Ascending aorta (tissue), 2 donors: ENCODE measurements at regions not wholly inside any gene's neighbourhood (a gene's known extent, or its start where the extent isn't known, plus 50 kb on each side); places are given as distances from the start of the nearest gene placed in this dataset.
"Not testable (repeated sequence)": the region's sequence is repeated elsewhere in the genome, so short reads cannot be mapped to it uniquely, and the experiment has no call there.

Experiments
- DNase-seq, 2 donors: peaks; one replicate each; pipeline ENCODE4 v3.0.0-alpha.2; 2019; ENCODE audit warnings: low spot score in 2 of 2
- H3K27ac ChIP-seq, 2 donors: fragments of 200-600 bp; sonication (generic); one replicate each; pipeline ENCODE4 v1.5.1; 2016 to 2017; ENCODE audit warnings: mild to moderate bottlenecking in 1 of 2
- H3K27me3 ChIP-seq: fragments of 200-600 bp; sonication (generic); one replicate; pipeline ENCODE4 v1.5.1; 2017
- H3K36me3 ChIP-seq, 2 donors: fragments of 200-600 bp; sonication (generic); one replicate each; pipeline ENCODE4 v1.5.1; 2016
- H3K4me1 ChIP-seq, 2 donors: fragments of 200-600 bp; sonication (generic); one replicate each; pipeline ENCODE4 v1.5.1; 2016 to 2017; ENCODE audit warnings: mild to moderate bottlenecking in 1 of 2
- H3K4me3 ChIP-seq, 2 donors: fragments of 200-600 bp; sonication (generic); one replicate each; pipeline ENCODE4 v1.5.1; 2016 to 2017; ENCODE audit warnings: mild to moderate bottlenecking in 1 of 2
- H3K9me3 ChIP-seq, 2 donors: fragments of 200-600 bp; sonication (generic); one replicate each; pipeline ENCODE4 v1.5.1; 2016
- CTCF ChIP-seq, 3 experiments: fragments of 200-600 bp in 2 of 3; fragments of 450-650 bp in 1 of 3; sonication (generic) in 2 of 3; IDR thresholded peaks; one replicate each; pipeline ENCODE4 v1.5.1; 2016 to 2019; ENCODE audit warnings: antibody characterized with exemption in 3 of 3, mild to moderate bottlenecking in 1 of 3, moderate library complexity in 1 of 3
- intact Hi-C: fragments of 100-400 bp; cut with DNase I; formaldehyde crosslinking; loops from one replicate; pipeline ENCODE4 v1.15.1; 2023

GRCh38 chr14:53838374-53838773, 118.3 kb downstream of the BMP4 start:
- no peak for DNase-seq
- Histone ChIP-seq H3K27ac (no peak overlapping the region), H3K4me1 (no peaks in the 10 kb centered on the region), H3K36me3 (no peaks in the 10 kb centered on the region), H3K9me3 (no peaks in the 10 kb centered on the region), H3K27me3 (no peaks in the 10 kb centered on the region), H3K4me3 (no peak overlapping the region)
- intact Hi-C loops, result no loop called here
- no peak for TF ChIP-seq CTCF (IDR thresholded peaks at IDR 0.05)

- H3K4me3 ChIP-seq, H3K27ac ChIP-seq, H3K27me3 ChIP-seq, H3K36me3 ChIP-seq, H3K9me3 ChIP-seq, DNase-seq, H3K4me1 ChIP-seq, intact Hi-C loops: not testable (repeated sequence)
Observed at GRCh38 chr14:53837656-53838055, 119.0 kb downstream of the BMP4 start.

- intact Hi-C loops, result no loop called here
- Histone ChIP-seq H3K9me3 (no peaks in the 10 kb centered on the region), H3K27me3 (no peaks in the 10 kb centered on the region), H3K4me3 (no peak overlapping the region), H3K4me1 (no peaks in the 10 kb centered on the region), H3K27ac (no peak overlapping the region), H3K36me3 (no peaks in the 10 kb centered on the region)
- no peak for DNase-seq
- no peak for TF ChIP-seq CTCF (IDR thresholded peaks at IDR 0.05)
Observed at GRCh38 chr14:53836551-53836950, 120.1 kb downstream of the BMP4 start.

GRCh38 chr14:53828820-53829219, 127.8 kb downstream of the BMP4 start:
- DNase-seq, result no peak
- Histone ChIP-seq H3K36me3 (no peaks in the 10 kb centered on the region), H3K4me3 (no peak overlapping the region), H3K27ac (no peak overlapping the region), H3K9me3 (no peaks in the 10 kb centered on the region), H3K4me1 (no peaks in the 10 kb centered on the region), H3K27me3 (no peaks in the 10 kb centered on the region)
- intact Hi-C loops, result no loop called here
- no peak for TF ChIP-seq CTCF (IDR thresholded peaks at IDR 0.05)

GRCh38 chr14:53824061-53824460, 132.6 kb downstream of the BMP4 start:
- Histone ChIP-seq H3K4me3 (no peak overlapping the region), H3K27ac (no peak overlapping the region), H3K27me3 (no peaks in the 10 kb centered on the region), H3K4me1 (no peaks in the 10 kb centered on the region), H3K36me3 (no peaks in the 10 kb centered on the region), H3K9me3 (no peaks in the 10 kb centered on the region)
- TF ChIP-seq CTCF (IDR thresholded peaks at IDR 0.05), result no peak
- no peak for DNase-seq
- intact Hi-C loops, result no loop called here

GRCh38 chr14:53814392-53814791, 142.2 kb downstream of the BMP4 start:
- DNase-seq, result no peak
- no peak for TF ChIP-seq CTCF (IDR thresholded peaks at IDR 0.05)
- H3K4me3 ChIP-seq, result no peak overlapping the region
- intact Hi-C loops, result no loop called here
- no peaks in the 10 kb centered on the region for H3K9me3 ChIP-seq
- H3K27ac ChIP-seq, result no peak overlapping the region
- no peaks in the 10 kb centered on the region for H3K36me3 ChIP-seq
- no peaks in the 10 kb centered on the region for H3K27me3 ChIP-seq
- no peaks in the 10 kb centered on the region for H3K4me1 ChIP-seq
